Peyer's patch (tissue), 4 donors: ENCODE measurements at regions not wholly inside any gene's neighbourhood (a gene's known extent, or its start where the extent isn't known, plus 50 kb on each side); places are given as distances from the start of the nearest gene placed in this dataset.

Experiments used
- POLR2A ChIP-seq, 2 donors: fragments of 450-650 bp; IDR thresholded peaks; one replicate each; pipeline ENCODE4 v1.5.1; 2017; ENCODE audit warnings: antibody characterized with exemption in 2 of 2, mild to moderate bottlenecking in 2 of 2, moderate library complexity in 2 of 2
- TF ChIP-seq, protein P1 (sequence below), 6 experiments: fragments of 450-650 bp in 4 of 6; fragments of 200-600 bp in 2 of 6; sonication (generic) in 1 of 6; IDR thresholded peaks; one replicate each; pipeline ENCODE4 v1.5.1; 2017 to 2019; ENCODE audit warnings: antibody characterized with exemption in 6 of 6, mild to moderate bottlenecking in 3 of 6, moderate library complexity in 1 of 6

DNA sequence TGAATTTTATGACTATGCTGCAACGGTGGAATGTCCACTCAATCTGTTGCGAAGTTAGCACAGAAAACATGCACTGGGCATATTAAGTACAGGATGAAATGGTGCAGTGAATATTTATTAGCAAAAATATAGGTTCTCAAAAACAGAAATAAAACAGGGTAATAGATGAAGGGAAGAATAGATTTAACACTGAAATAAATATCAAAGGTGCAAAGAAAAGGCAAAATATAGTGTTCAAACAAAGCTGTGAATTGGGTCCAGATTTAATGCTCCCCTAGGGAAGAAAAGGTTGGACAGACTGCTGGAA is 435.2 kb upstream of the MGMT start:
- TF ChIP-seq, protein P1, sequence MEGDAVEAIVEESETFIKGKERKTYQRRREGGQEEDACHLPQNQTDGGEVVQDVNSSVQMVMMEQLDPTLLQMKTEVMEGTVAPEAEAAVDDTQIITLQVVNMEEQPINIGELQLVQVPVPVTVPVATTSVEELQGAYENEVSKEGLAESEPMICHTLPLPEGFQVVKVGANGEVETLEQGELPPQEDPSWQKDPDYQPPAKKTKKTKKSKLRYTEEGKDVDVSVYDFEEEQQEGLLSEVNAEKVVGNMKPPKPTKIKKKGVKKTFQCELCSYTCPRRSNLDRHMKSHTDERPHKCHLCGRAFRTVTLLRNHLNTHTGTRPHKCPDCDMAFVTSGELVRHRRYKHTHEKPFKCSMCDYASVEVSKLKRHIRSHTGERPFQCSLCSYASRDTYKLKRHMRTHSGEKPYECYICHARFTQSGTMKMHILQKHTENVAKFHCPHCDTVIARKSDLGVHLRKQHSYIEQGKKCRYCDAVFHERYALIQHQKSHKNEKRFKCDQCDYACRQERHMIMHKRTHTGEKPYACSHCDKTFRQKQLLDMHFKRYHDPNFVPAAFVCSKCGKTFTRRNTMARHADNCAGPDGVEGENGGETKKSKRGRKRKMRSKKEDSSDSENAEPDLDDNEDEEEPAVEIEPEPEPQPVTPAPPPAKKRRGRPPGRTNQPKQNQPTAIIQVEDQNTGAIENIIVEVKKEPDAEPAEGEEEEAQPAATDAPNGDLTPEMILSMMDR (IDR thresholded peaks at IDR 0.05) = no peak
- no peak for TF ChIP-seq POLR2A (IDR thresholded peaks at IDR 0.05)
